ENCODE measurements at regions not wholly inside any gene's neighbourhood (a gene's known extent, or its start where the extent isn't known, plus 50 kb on each side); places are given as distances from the start of the nearest gene placed in this dataset.

DNA sequence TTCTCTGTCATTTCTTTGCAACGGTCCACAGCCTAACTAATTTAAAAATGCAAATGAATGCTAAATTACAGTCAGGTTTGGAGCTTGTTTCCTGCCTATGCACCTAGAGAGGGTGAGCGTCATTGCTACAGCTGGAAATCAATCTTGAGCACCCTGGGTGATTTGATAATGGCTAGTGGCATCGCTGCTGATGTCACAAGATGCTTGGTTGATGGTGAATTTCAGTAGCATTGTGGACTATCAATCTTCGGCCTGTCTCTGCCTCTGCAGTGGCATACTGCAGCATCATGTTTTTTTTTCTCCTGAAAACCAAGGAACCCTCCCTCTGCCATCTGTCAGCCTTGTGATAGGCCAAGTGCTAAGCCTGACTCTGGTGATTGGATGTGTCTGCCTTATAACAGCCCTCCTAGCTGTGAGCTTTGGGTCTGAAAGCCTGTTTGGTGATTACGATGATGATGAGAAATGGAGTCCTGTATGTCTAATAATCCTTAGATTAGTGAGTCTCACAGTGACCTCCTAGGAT lies 75.3 kb downstream of the NMUR2 start:
- no peak overlapping the region for H3K9ac ChIP-seq (ENCODE audit: low read length)
- no TSS peak for BruUV-seq (replicated peaks)
- H3K9me3 ChIP-seq (ENCODE audit: control insufficient read depth in 1 of 2, insufficient read depth in 1 of 2, low read depth in 1 of 2, low read length in 2 of 2), result no peaks in the 10 kb centered on the region
- no peaks in the 10 kb centered on the region for H3K9me2 ChIP-seq (ENCODE audit: insufficient read depth)
- H3K4me2 ChIP-seq (ENCODE audit: low read length), result no peak overlapping the region
- H3K4me3 ChIP-seq (replicated peaks in 1 of 2; ENCODE audit: low read depth in 1 of 2, low read length in 2 of 2), result no peak overlapping the region
- H3K79me2 ChIP-seq (ENCODE audit: insufficient read depth, low read length), result no peaks in the 10 kb centered on the region
- no peak overlapping the region for H2AFZ ChIP-seq (ENCODE audit: low read depth, low read length, poor library complexity, severe bottlenecking)
- H3K4me1 ChIP-seq (ENCODE audit: control insufficient read depth in 1 of 2, insufficient read depth in 2 of 2, low read length in 2 of 2), result no peaks in the 10 kb centered on the region
- no peak for ATAC-seq
- TF ChIP-seq POLR2AphosphoS5 (IDR thresholded peaks at IDR 0.05; ENCODE audit: low read depth, low read length) (no peak), TCF7L2 (IDR thresholded peaks at IDR 0.05; ENCODE audit: borderline replicate concordance, extremely low read depth, insufficient read depth, insufficient read length) (no peak), ZNF274 (IDR thresholded peaks at IDR 0.05; ENCODE audit: low read depth, low read length) (no peak), JUND (IDR thresholded peaks at IDR 0.05) (no peak), ELF1 (IDR thresholded peaks at IDR 0.05; ENCODE audit: borderline replicate concordance, low read depth) (no peak), ZFX (IDR thresholded peaks at IDR 0.05) (no peak), SP1 (IDR thresholded peaks at IDR 0.05; ENCODE audit: low read depth) (no peak), SRF (IDR thresholded peaks at IDR 0.05; ENCODE audit: low read depth) (no peak), EZH2phosphoT487 (IDR thresholded peaks at IDR 0.05; ENCODE audit: borderline replicate concordance) (no peak)
- TF ChIP-seq, protein P1, sequence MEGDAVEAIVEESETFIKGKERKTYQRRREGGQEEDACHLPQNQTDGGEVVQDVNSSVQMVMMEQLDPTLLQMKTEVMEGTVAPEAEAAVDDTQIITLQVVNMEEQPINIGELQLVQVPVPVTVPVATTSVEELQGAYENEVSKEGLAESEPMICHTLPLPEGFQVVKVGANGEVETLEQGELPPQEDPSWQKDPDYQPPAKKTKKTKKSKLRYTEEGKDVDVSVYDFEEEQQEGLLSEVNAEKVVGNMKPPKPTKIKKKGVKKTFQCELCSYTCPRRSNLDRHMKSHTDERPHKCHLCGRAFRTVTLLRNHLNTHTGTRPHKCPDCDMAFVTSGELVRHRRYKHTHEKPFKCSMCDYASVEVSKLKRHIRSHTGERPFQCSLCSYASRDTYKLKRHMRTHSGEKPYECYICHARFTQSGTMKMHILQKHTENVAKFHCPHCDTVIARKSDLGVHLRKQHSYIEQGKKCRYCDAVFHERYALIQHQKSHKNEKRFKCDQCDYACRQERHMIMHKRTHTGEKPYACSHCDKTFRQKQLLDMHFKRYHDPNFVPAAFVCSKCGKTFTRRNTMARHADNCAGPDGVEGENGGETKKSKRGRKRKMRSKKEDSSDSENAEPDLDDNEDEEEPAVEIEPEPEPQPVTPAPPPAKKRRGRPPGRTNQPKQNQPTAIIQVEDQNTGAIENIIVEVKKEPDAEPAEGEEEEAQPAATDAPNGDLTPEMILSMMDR (IDR thresholded peaks at IDR 0.05 in 2 of 3, conservative IDR thresholded peaks at IDR 0.05 in 1 of 3; ENCODE audit: borderline replicate concordance in 1 of 3, insufficient read depth in 1 of 3, low read depth in 2 of 3, low read length in 2 of 3), result no peak
- TF ChIP-seq, protein P2, sequence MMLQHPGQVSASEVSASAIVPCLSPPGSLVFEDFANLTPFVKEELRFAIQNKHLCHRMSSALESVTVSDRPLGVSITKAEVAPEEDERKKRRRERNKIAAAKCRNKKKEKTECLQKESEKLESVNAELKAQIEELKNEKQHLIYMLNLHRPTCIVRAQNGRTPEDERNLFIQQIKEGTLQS (IDR thresholded peaks at IDR 0.05), result no peak
- ChIA-PET POLR2A (no interaction called here), CTCF (no interaction called here), RAD21 (ENCODE audit: low non-redundant PET in 1 of 2, low total read pairs in 2 of 2, uncharacterized antibody in 2 of 2, unreplicated experiment in 2 of 2) (no interaction called here)
- H3K27ac ChIP-seq (ENCODE audit: low read depth, low read length), result no peak overlapping the region
- H3K27me3 ChIP-seq (ENCODE audit: insufficient read depth, low read length), result no peaks in the 10 kb centered on the region
- intact Hi-C loops (cut with micrococcal nuclease), result no loop called here
- H4K20me1 ChIP-seq (ENCODE audit: insufficient read depth), result no peaks in the 10 kb centered on the region
- no peaks in the 10 kb centered on the region for H3K36me3 ChIP-seq (ENCODE audit: control insufficient read depth in 1 of 2, insufficient read depth in 2 of 2, low read length in 2 of 2)
- DNase-seq (ENCODE audit: low read depth, low spot score), result no peak

Data from HCT116 (cell line).